Dermis microvascular lymphatic vessel endothelial cell (primary cell): ENCODE measurements at regions not wholly inside any gene's neighbourhood (a gene's known extent, or its start where the extent isn't known, plus 50 kb on each side); places are given as distances from the start of the nearest gene placed in this dataset.

ENCODE experiments used
- DNase-seq, 2 donors: peaks; one replicate each; pipeline versions ENCODE4 v3.0.0 to v3.0.0-alpha.2; 2010; ENCODE audit warnings: low read depth in 2 of 2

DNA sequence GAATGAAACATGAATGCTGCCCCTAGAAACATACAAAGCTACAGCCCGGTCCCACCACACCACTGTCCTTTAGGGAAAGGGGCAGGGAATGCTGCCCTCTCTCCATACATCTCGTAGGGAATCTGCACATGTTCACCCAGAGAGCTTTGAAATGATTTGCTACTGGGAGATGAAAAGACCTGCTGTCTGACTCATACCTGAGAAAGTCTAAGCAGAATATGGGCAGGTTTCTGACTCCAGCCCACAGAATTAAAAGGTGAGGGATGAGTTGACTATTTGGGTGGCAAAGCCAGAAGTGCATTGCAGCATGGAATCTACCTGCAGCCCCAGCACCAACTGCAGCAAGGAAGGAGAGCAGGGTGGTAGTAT is 297.9 kb downstream of the TLE1 start:
- DNase-seq, result no peak

DNA sequence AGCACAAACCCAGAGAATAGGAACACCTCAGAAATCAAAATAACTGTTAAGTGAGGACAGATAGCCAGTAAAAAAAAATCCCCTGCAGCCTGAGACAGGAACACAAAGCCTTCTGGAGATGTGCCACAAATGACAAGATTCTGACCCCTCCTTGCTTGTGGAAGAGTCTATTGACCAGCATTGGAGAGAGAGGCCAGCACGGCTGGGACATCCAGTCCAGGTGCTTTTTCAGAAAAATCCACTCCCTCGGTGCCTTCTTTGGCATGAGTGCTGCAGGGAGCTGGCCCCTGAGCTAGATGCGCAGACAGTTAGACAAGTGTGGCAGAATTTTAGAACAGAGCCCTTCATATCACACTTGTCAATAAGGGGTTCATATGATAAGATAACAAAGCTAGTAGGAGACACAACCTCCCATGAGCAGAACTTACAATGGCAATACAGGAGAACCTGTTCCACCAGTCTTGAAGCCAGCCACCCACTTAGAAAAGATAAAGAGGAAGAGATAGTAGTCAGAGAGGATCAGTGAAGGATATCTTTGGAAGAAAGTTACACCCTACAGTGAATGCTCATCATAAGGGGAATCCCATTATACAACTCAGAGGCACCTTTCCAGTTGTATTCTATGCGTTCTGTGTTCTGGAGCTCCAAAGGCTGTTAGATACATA is 298.4 kb downstream of the TLE1 start:
- DNase-seq, result no peak

- peak; percentile 82 to 98 for DNase-seq
These were observed 299.8 kb downstream of the TLE1 start for GRCh38 chr9:81389569-81389993.

DNA sequence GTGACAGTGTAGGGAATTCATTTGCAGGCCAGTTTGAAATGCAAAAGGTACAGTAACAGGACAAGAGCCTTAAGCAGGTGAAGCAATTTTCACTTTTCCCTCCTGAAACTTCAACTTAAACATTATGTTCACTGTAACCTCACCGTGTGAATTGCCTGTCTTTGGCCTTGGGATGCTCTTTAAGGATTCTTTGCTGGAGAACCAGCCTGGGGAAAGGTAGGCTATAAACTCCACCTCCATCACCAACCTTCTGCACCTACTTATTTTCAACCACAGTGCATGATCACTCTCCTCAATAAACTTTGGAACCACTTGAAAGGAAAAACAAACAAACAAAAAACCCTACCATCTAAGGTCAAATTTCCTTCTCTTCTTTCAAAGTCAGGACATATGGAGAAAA is 300.5 kb downstream of the TLE1 start:
- no peak for DNase-seq

- no peak for DNase-seq
These were observed 301.8 kb downstream of the TLE1 start for GRCh38 chr9:81387360-81388106.

DNA sequence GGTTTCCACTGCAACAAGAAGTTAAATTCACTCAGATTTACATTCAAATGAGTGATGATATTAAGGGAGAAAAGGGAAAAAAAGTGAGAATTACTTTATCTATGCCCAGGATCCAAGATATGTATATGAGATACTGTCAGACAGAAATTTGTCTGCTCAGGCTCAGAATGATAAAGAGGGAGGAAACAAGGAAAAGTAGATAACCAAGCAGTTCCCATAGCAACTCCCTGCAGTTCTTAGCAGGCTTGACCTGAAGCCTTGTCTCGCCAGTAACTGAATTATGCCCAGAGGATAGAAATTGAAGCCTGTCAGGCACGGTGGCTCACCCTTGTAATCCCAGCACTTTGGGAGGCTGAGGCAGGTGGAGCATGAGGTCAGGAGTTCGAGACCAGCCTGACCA is 304.4 kb downstream of the TLE1 start:
- no peak for DNase-seq

DNA sequence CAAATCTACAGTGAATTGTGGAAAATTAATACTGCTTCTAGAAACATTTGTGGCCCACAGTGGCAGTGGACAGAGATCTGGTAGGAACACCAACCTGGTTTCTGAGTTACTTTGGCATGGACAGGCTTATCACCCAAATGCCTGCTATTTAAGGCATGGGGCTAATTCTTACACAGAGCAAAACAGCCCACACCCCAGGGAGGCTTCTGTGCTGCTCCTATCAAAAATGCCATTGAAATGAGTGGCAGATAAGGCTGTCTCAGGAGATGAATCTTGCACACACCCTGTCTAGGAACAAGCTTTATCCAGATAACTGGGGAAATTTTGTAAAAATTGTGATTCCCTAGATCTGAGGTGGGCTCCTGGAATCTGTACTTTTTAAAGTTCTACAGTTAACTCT is 307.1 kb downstream of the TLE1 start:
- no peak for DNase-seq

- DNase-seq, result no peak
These were observed 307.7 kb downstream of the TLE1 start for GRCh38 chr9:81381694-81382093.

GRCh38 chr9:81380504-81381359 is 308.6 kb downstream of the TLE1 start:
- DNase-seq, result no peak

DNA sequence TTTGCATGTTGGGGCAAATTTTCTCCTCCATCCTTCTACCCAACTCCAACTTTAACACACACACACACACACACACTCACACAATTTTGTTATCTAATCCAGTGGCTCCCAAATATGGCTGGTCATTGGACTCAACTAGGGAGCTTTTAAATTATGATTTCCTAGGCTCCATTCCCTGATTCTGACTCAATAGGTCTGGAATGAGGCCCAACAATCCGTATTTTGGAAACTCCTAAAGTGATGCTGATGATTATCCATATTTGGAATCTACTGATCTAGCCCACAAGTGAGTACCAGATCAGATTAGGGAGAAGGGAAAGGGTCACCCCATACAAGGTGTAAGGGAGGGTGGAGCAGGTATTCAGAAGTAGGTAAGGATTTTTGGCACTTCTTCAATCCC is 309.7 kb downstream of the TLE1 start:
- DNase-seq, result no peak

GRCh38 chr9:81377921-81378320 is 311.4 kb downstream of the TLE1 start:
- no peak for DNase-seq

DNA sequence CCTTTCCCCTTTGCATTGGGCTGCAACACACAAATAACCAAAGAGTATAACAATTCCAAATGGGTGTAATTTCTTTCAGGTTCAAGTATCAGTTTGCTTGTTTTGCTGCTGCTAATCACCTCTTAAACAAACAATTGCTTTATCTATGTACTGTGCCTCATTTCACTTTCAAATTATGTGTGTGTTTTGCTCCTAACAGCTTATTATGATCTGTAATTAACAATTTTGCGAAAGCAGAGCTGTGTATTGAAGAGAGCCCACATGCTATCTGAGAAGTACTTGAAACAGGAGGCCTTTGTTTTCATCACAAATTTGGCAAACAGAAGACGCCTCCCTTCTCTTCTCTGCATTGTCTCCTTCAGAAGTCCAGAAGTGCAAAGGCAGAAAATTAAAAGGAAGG is 312.0 kb downstream of the TLE1 start:
- no peak for DNase-seq

DNA sequence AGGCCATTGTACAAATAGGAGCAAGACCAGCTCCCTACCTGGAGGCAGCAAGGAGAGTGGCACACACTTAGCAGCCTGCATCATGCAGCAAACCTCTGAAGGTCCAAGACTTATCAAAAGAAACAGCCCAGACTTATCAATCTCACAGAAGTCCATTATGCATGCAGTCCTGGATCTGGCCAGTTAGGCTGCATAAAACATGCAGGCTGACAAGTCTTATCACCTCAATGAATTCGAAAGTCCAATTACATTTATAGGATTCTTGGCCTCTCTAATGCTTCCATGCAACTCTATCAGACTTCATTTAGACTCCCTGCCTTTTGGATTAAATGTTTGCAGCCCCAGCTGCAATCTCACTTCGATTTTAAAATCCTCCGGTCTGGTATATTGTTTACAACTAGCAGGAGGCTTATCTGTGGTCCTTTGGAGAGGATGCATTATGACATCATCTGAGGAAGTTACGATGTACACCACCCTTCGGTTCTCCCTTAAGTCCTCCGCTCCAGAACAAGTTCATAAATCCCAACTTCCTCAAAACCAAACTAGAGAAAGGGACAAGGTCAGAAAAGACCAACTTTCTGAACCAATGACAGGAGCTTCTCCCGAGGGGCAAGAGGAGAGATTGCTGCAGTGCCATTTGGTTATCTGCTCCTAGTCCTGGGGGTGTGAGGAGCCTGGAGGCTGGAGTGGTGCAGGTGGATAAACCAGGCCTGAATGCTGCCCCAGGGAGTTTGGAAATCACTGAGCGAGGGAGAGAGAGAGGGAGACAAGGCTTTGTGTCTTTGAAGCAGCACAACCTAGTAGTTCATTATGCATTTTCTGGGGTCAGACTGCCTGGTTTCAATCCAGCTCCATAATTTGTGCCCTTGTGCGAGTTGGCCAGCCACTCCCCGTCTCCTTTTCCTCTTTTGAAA is 313.9 kb downstream of the TLE1 start:
- no peak for DNase-seq

DNA sequence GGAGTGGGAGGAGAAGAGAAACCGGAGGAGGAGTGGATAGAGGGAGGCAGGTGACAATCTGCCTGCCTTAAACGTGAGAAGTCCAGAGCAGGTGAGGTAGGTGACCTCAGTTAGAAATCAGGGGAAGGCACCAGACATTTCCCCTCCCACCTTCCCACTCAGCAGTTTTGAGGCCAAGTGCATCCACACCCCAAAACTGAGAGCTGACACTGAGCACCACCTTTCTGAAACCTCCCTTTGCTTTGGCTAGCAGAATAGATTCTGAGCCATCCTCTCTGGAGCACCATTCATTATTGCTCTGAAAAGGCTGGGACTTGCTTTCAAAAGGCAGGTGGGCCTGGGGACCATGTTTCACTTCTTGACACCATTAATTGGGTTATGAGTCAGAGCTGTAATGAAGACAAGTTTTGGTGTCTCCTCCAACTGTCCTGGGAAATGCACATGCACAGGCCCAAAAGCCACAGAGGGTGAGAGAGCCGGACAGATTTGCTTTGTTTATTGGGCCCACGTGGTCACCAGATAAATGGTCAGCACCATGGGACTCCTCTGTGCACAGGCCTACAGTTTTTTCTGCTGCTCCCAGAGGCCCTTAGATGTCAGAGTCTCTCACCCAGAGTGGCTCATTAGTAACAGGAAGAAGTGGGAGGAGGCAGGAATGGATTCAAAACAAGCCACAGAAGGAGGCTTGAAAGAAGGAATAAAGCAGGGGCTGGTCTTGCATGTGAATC is 314.7 kb downstream of the TLE1 start:
- DNase-seq, result peak in 1 of 2 donors; percentile 32

DNA sequence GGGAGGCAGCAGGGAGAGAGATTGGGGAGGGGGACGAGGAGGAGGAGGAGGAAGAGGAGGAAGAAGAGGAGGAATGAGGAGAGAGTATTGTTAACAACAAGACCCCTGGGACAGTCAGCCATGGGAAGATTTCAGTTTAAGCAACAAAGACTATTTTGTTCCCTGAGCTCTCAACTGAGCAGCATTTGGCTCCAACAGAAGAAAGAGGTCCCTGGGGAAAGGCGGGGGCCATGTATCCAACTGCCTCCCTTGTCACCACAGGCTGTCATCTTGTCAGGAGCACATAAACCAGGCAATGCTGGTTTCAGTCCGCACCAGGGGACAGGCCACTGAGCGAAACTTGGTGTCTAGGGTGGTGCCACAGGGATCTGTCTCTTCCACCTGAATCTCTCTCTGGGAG is 316.1 kb downstream of the TLE1 start:
- DNase-seq, result no peak

GRCh38 chr9:81372628-81373191 is 316.6 kb downstream of the TLE1 start:
- DNase-seq, result no peak

DNA sequence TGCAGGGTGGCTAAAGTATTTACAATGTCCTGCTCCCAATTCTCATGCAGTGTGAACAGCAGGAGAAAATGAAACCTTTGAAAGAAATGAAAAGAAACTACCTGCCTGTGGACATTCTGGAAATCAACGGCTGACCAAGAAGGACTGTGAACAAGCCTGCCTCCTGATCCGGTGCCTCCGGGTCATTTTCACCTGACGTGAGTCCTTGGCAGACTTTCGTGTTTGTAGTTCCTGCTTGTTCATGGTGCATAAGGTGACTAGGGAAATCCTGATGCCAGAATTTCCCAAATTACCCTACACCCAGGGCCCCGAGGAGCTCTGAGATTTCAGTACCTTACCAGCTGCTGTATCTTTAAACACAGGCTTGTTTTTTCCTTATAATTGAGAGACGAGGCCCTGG is 317.5 kb downstream of the TLE1 start:
- no peak for DNase-seq

DNA sequence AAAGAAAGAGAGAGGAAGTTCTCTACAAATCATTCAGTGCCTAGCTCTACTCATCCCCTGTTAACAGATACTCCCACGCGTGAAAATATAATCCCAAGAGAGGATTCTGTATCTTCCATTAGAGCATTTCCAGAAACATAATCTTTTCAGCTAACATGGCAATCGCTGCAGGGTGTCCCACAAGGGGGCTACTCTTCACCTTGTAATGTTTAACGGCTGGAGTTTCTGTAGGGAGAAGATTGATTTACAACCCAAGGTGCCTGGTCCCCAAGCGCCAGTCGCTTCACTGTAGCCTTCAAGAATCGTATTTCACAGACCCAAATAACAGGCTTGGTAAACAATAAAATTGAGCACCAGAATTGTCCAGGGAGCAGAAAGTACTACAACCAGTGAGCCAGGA is 318.7 kb downstream of the TLE1 start:
- DNase-seq, result no peak

DNA sequence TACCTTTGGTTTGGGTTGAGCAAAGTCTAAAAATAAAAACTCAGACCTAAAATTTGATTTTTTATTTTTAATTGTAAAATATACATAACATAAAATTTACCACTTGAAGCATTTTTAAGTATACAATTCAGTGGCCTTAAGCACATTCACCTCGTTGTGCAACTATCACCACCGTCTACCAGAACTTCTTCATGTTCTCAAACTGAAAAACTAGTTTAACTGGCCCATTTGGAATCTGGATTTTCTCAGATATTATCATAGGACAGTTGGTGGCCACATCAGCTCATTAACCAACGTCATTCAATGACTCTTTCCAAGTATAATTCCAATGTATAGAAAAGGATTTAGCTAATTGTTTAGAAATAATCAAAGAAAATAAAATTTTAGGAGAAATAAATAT is 319.3 kb downstream of the TLE1 start:
- no peak for DNase-seq

DNA sequence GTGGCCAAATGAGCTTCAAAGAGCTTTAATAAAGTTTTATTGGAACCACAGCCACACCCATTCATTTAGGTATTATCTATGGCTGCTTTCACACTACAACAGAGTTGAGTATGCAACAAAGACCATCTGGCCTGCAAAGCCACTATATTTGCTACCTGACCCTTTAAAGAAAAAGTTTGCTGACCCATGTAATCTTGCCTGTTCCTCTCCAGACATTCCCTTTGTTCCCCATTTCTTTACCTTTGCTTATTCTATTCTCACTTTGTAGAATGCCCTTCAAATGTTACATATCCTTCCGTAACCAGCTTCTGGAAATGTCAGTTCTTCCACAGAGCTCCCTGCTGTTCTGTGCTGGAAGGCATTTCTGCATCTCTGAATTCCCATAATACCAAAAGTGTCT is 320.2 kb downstream of the TLE1 start:
- DNase-seq, result no peak
